H1 (cell line): ENCODE measurements at regions not wholly inside any gene's neighbourhood (a gene's known extent, or its start where the extent isn't known, plus 50 kb on each side); places are given as distances from the start of the nearest gene placed in this dataset.

ENCODE experiments used
- CTCF ChIA-PET: fragments of 300-600 bp; sonication (Branson Sonifier 250); formaldehyde crosslinking; loops from one replicate; lab custom pipeline; 2021; ENCODE audit not compliant: partially characterized antibody; lab: Charles Lee
- POLR2A ChIA-PET: fragments of 300-600 bp; sonication (Branson Sonifier 250); formaldehyde crosslinking; loops from one replicate; lab custom pipeline; 2021; ENCODE audit warnings: inconsistent platforms; ENCODE audit not compliant: partially characterized antibody; lab: Charles Lee
- DNase-seq, 2 experiments: peaks; one replicate each; pipeline versions ENCODE4 v3.0.0 to v3.0.0-alpha.2; 2010 to 2022; ENCODE audit warnings: low spot score in 2 of 2, low read depth in 1 of 2, mixed read lengths in 1 of 2
- FAIRE-seq: peaks from 2 replicates; lab custom pipeline; 2011; peaks lifted over from hg19 to GRCh38; lab: Jason Lieb, UNC
- H2AFZ ChIP-seq: 2 replicates; pipeline ENCODE4 v1.8.1; 2012; ENCODE audit warnings: low read length, inconsistent platforms
- H2AK5ac ChIP-seq: 2 replicates; pipeline ENCODE4 v1.6.1; 2013; ENCODE audit warnings: low read depth, low read length
- H2BK120ac ChIP-seq: replicated peaks from 2 replicates; pipeline ENCODE3; 2013; ENCODE audit warnings: low read depth, low read length, inconsistent platforms
- H2BK12ac ChIP-seq: 2 replicates; pipeline ENCODE4 v1.6.1; 2013; ENCODE audit warnings: low read depth, low read length
- H2BK15ac ChIP-seq: 2 replicates; pipeline ENCODE4 v1.6.1; 2013; ENCODE audit warnings: low read length
- H2BK20ac ChIP-seq: 2 replicates; pipeline ENCODE4 v1.6.1; 2013; ENCODE audit warnings: low read length
- H2BK5ac ChIP-seq: 2 replicates; pipeline ENCODE4 v1.6.1; 2013; ENCODE audit warnings: low read depth, low read length
- H3K14ac ChIP-seq: 2 replicates; pipeline ENCODE4 v1.6.1; 2013; ENCODE audit warnings: inconsistent platforms; ENCODE audit not compliant: insufficient read length
- H3K18ac ChIP-seq: 2 replicates; pipeline ENCODE4 v1.6.1; 2013; ENCODE audit warnings: low read length; ENCODE audit errors: extremely low read depth
- H3K23ac ChIP-seq: 2 replicates; pipeline ENCODE4 v1.6.1; 2013; ENCODE audit warnings: inconsistent platforms; ENCODE audit not compliant: insufficient read length
- H3K23me2 ChIP-seq: 2 replicates; pipeline ENCODE4 v1.6.1; 2013; ENCODE audit warnings: low read depth, low read length
- H3K27ac ChIP-seq: 2 replicates; pipeline ENCODE4 v1.6.1; 2011; ENCODE audit warnings: low read depth, low read length, inconsistent platforms
- H3K27me3 ChIP-seq, 4 experiments: replicated peaks in 1 of 4; 1 replicate in 1 of 4; 2 replicates in 3 of 4; pipeline versions ENCODE4 v1.6.1 to v1.8.1; 2011 to 2013; ENCODE audit warnings: low read length in 3 of 4, mild to moderate bottlenecking in 3 of 4, inconsistent platforms in 2 of 4, mixed read lengths in 2 of 4, moderate library complexity in 1 of 4; ENCODE audit not compliant: control insufficient read depth in 3 of 4, insufficient read depth in 3 of 4; ENCODE audit errors: extremely low read depth in 1 of 4
- H3K36me3 ChIP-seq, 4 experiments: 2 replicates each; pipeline versions ENCODE4 v1.6.1 to v1.8.1; 2011 to 2013; ENCODE audit warnings: mild to moderate bottlenecking in 4 of 4, low read length in 3 of 4, moderate library complexity in 2 of 4, control low read depth in 1 of 4, inconsistent platforms in 1 of 4; ENCODE audit not compliant: insufficient read depth in 4 of 4, control insufficient read depth in 2 of 4
- H3K4ac ChIP-seq: replicated peaks from 2 replicates; pipeline ENCODE3; 2013; ENCODE audit warnings: low read length, low read depth, mixed read lengths, inconsistent platforms; ENCODE audit not compliant: insufficient read length
- H3K4me1 ChIP-seq, 4 experiments: replicated peaks in 1 of 4; 1 replicate in 1 of 4; 2 replicates in 3 of 4; pipeline versions ENCODE4 v1.6.1 to v1.8.1; 2011 to 2013; ENCODE audit warnings: low read length in 3 of 4, inconsistent platforms in 2 of 4, mixed read lengths in 1 of 4; ENCODE audit not compliant: insufficient read depth in 4 of 4, control insufficient read depth in 3 of 4
- H3K4me2 ChIP-seq, 2 experiments: 2 replicates each; pipeline versions ENCODE4 v1.6.1 to v1.8.1; 2011 to 2013; ENCODE audit warnings: low read depth in 2 of 2, low read length in 2 of 2, control low read depth in 1 of 2, inconsistent platforms in 1 of 2, mild to moderate bottlenecking in 1 of 2; ENCODE audit not compliant: insufficient read depth in 1 of 2
- H3K4me3 ChIP-seq, 4 experiments: fragments of 200-600, 300-600 bp in 1 of 4; sonication (generic), shearing (Covaris generic), sonication (Bioruptor Twin) in 1 of 4; 2 replicates each; pipeline versions ENCODE4 v1.5.1 to v1.8.1; 2011 to 2016; ENCODE audit warnings: low read length in 4 of 4, low read depth in 3 of 4, control low read depth in 2 of 4, inconsistent platforms in 2 of 4, mild to moderate bottlenecking in 2 of 4, mixed read lengths in 1 of 4, moderate library complexity in 1 of 4; ENCODE audit not compliant: insufficient read depth in 2 of 4; ENCODE audit errors: extremely low read depth in 1 of 4
- H3K56ac ChIP-seq: replicated peaks from 2 replicates; pipeline ENCODE3; 2013; ENCODE audit warnings: low read depth, mild to moderate bottlenecking, mixed read lengths, low read length, inconsistent platforms; ENCODE audit not compliant: insufficient read length
- H3K79me1 ChIP-seq: 2 replicates; pipeline ENCODE4 v1.6.1; 2013; ENCODE audit warnings: low read depth, low read length, control low read depth
- H3K79me2 ChIP-seq, 2 experiments: 2 replicates each; pipeline versions ENCODE4 v1.6.1 to v1.8.1; 2012 to 2013; ENCODE audit warnings: low read length in 2 of 2, mild to moderate bottlenecking in 2 of 2, inconsistent platforms in 1 of 2; ENCODE audit not compliant: insufficient read depth in 2 of 2, control insufficient read depth in 1 of 2
- H3K9ac ChIP-seq, 4 experiments: replicated peaks in 1 of 4; 1 replicate in 1 of 4; 2 replicates in 3 of 4; pipeline versions ENCODE4 v1.6.1 to v1.8.1; 2011 to 2013; ENCODE audit warnings: low read depth in 3 of 4, low read length in 3 of 4, control low read depth in 2 of 4, mild to moderate bottlenecking in 2 of 4, moderate library complexity in 2 of 4, inconsistent platforms in 1 of 4; ENCODE audit errors: extremely low read depth in 1 of 4
- H3K9me3 ChIP-seq, 2 experiments: 2 replicates each; pipeline versions ENCODE4 v1.6.1 to v1.8.1; 2012 to 2013; ENCODE audit warnings: mild to moderate bottlenecking in 2 of 2, moderate library complexity in 2 of 2, control low read depth in 1 of 2, inconsistent platforms in 1 of 2, low read depth in 1 of 2, low read length in 1 of 2, mixed read lengths in 1 of 2; ENCODE audit not compliant: insufficient read depth in 2 of 2
- H4K20me1 ChIP-seq, 2 experiments: replicated peaks in 1 of 2; 2 replicates each; pipeline versions ENCODE3 to v1.8.1; 2011 to 2013; ENCODE audit warnings: inconsistent platforms in 2 of 2, low read length in 2 of 2, mild to moderate bottlenecking in 1 of 2; ENCODE audit not compliant: insufficient read depth in 2 of 2, control insufficient read depth in 1 of 2
- H4K5ac ChIP-seq: 2 replicates; pipeline ENCODE4 v1.6.1; 2013; ENCODE audit warnings: low read length, low read depth, mixed read lengths, inconsistent platforms; ENCODE audit not compliant: insufficient read length
- H4K8ac ChIP-seq: 2 replicates; pipeline ENCODE4 v1.8.0; 2013; ENCODE audit warnings: mild to moderate bottlenecking, moderate library complexity, low read length, inconsistent platforms; ENCODE audit not compliant: insufficient read depth; ENCODE audit errors: extremely low read depth
- H4K91ac ChIP-seq: replicated peaks from 2 replicates; pipeline ENCODE3; 2013; ENCODE audit warnings: low read length, mixed read lengths, inconsistent platforms; ENCODE audit not compliant: insufficient read length
- BRCA1 ChIP-seq: IDR thresholded peaks from 2 replicates; pipeline ENCODE4 v1.6.1; 2012; ENCODE audit warnings: low read depth, low read length, improper control_type of control experiment
- GABPA ChIP-seq: IDR thresholded peaks from 2 replicates; pipeline ENCODE4 v1.6.1; 2011; ENCODE audit warnings: mild to moderate bottlenecking, low read length, moderate library complexity, borderline replicate concordance; ENCODE audit not compliant: insufficient read depth
- POLR2A ChIP-seq, 2 experiments: IDR thresholded peaks; 1 replicate in 1 of 2; 2 replicates in 1 of 2; pipeline ENCODE4 v1.6.1; 2011; ENCODE audit warnings: low read depth in 2 of 2, low read length in 2 of 2, mild to moderate bottlenecking in 2 of 2; ENCODE audit errors: control extremely low read depth in 1 of 2
- RNF2 ChIP-seq: fragments of 200-900, 300-1000 bp; sonication (generic); IDR thresholded peaks from 2 replicates; pipeline ENCODE4 v1.7.1; 2016; ENCODE audit warnings: borderline replicate concordance, low read depth, mild to moderate bottlenecking, antibody characterized with exemption, low read length; ENCODE audit not compliant: poor library complexity, severe bottlenecking; ENCODE audit errors: missing control alignments
- TAF1 ChIP-seq: IDR thresholded peaks from 2 replicates; pipeline ENCODE4 v1.6.1; 2011; ENCODE audit warnings: mild to moderate bottlenecking, low read depth, low read length
- WGBS, 2 experiments: shearing (Covaris generic) in 1 of 2; methylation state at CpG; one replicate each; pipeline versions ENCODE4 v1.1.6 to v1.1.7; 2013 to 2015; ENCODE audit warnings: low lambda C conversion rate in 2 of 2, mixed read lengths in 2 of 2, inconsistent platforms in 1 of 2, low coverage in 1 of 2, missing lambda C conversion rate in 1 of 2; ENCODE audit not compliant: insufficient replicate concordance in 2 of 2, insufficient coverage in 1 of 2, insufficient read length in 1 of 2; ENCODE audit errors: extremely low coverage in 1 of 2, missing lambda C conversion rate in 1 of 2; 5-methylcytosine and 5-hydroxymethylcytosine counted together
- TF ChIP-seq, protein P1 (sequence below): IDR thresholded peaks from 2 replicates; pipeline ENCODE4 v1.6.1; 2011; ENCODE audit warnings: low read depth, mild to moderate bottlenecking, low read length; ENCODE audit not compliant: insufficient read depth

DNA sequence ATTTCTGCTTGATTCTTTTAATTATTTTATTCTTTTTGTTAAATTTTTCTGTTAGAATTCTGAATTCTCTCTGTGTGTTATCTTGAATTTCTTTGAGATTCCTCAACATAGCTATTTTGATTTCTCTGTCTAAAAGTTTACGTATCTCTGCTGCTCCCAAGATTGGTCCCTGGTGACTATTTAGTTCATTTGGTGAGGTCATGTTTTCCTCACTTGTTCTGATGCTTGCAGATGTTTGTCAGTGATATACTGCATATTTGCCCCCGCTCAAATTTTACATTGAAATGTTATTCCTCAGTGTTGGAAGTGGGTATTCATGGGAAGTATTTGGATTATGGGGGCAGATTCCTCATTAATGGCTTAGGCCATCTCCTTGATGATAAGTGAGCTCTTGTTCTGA lies 105.3 kb downstream of the PRDM9 start:
- no peaks in the 10 kb centered on the region for H3K4me1 ChIP-seq
- H3K27me3 ChIP-seq: no peaks in the 10 kb centered on the region
- no peak overlapping the region for H2BK20ac ChIP-seq
- H3K27ac ChIP-seq: no peak overlapping the region
- no peak for FAIRE-seq
- no peaks in the 10 kb centered on the region for H3K79me1 ChIP-seq
- H3K23ac ChIP-seq: no peak overlapping the region
- H2BK120ac ChIP-seq: no peak overlapping the region
- H2BK5ac ChIP-seq: no peak overlapping the region
- no peaks in the 10 kb centered on the region for H3K79me2 ChIP-seq
- no peak overlapping the region for H2AFZ ChIP-seq
- no peak for TF ChIP-seq TAF1
- no peak for TF ChIP-seq BRCA1
- TF ChIP-seq, protein P1, sequence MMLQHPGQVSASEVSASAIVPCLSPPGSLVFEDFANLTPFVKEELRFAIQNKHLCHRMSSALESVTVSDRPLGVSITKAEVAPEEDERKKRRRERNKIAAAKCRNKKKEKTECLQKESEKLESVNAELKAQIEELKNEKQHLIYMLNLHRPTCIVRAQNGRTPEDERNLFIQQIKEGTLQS: no peak
- TF ChIP-seq RNF2: no peak
- no peak for TF ChIP-seq GABPA
- no peak for TF ChIP-seq POLR2A (IDR thresholded peaks at IDR 0.05; ENCODE audit: control extremely low read depth in 1 of 2, low read depth in 2 of 2, low read length in 2 of 2)
- TF ChIP-seq, all 59 proteins: peak for 0
- H2BK15ac ChIP-seq: no peak overlapping the region
- H3K18ac ChIP-seq: no peak overlapping the region
- no peaks in the 10 kb centered on the region for H4K20me1 ChIP-seq
- CTCF ChIA-PET: no interaction called here
- H3K9ac ChIP-seq: no peak overlapping the region
- no peak overlapping the region for H2AK5ac ChIP-seq
- H3K9me3 ChIP-seq: peaks cover 11 to 16% of the 10 kb centered on the region in 2 experiments; a peak in 3 of 4 replicates
- no peak for DNase-seq
- no peak overlapping the region for H3K4me3 ChIP-seq
- no peak overlapping the region for H3K14ac ChIP-seq
- no peak overlapping the region for H3K56ac ChIP-seq
- 90% methylated on average over 2 of the region's 2 CpGs; no CpG with 5 or more reads in 1 of the 2 experiments for WGBS, 2 experiments
- H4K5ac ChIP-seq: no peak overlapping the region
- H2BK12ac ChIP-seq: no peak overlapping the region
- POLR2A ChIA-PET: no interaction called here
- H4K91ac ChIP-seq: no peak overlapping the region
- no peaks in the 10 kb centered on the region; the same call in 1 of the 2 replicates for H3K23me2 ChIP-seq
- H4K8ac ChIP-seq: no peak overlapping the region
- H3K4ac ChIP-seq: no peak overlapping the region
- H3K36me3 ChIP-seq: no peaks in the 10 kb centered on the region; a peak in 2 of 8 replicates
- H3K4me2 ChIP-seq: no peak overlapping the region
